ENCODE measurements at regions not wholly inside any gene's neighbourhood (a gene's known extent, or its start where the extent isn't known, plus 50 kb on each side); places are given as distances from the start of the nearest gene placed in this dataset.

DNA sequence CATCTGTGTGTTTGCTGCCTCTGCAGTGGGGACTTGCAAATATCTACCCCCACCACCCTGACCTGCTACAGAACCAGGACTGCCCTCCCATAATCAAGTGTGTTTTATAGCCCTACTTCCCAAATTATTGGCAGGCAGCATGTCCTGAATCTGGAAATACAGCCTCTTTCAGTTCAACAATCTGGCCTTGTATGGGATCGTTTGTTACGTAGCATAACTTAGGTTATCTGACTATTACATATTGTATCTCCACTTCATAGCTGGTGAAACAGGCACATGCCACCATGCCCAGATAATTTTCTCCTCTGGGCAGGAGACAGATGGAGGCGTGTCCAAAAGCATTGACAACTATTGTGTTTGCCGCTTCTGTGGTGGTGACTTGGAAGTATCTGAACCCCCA is 66.7 kb upstream of the ADGRL1 start:
- Histone ChIP-seq H3K27ac (ENCODE audit: low read depth in 2 of 2, low read length in 1 of 2) (no peak overlapping the region), H3K9me2 (no peaks in the 10 kb centered on the region), H2AFZ (ENCODE audit: low read depth) (no peak overlapping the region), H3F3A (replicated peaks; ENCODE audit: insufficient read depth) (no peaks in the 10 kb centered on the region), H3K36me3 (replicated peaks in 1 of 2; ENCODE audit: control insufficient read depth in 1 of 2, insufficient read depth in 2 of 2, low read length in 1 of 2) (no peaks in the 10 kb centered on the region), H3K79me2 (ENCODE audit: insufficient read depth) (no peaks in the 10 kb centered on the region), H3K9ac (no peak overlapping the region), H3K4me1 (ENCODE audit: control insufficient read depth in 1 of 2, insufficient read depth in 2 of 2, low read depth in 1 of 2, low read length in 1 of 2) (no peaks in the 10 kb centered on the region), H3K4me2 (no peak overlapping the region), H3K4me3 (ENCODE audit: low read depth in 2 of 2, low read length in 1 of 2) (no peak overlapping the region), H3K27me3 (ENCODE audit: insufficient read depth) (no peaks in the 10 kb centered on the region), H3K9me3 (no peaks in the 10 kb centered on the region), H4K20me1 (ENCODE audit: insufficient read depth) (no peaks in the 10 kb centered on the region)
- ChIA-PET POLR2A (no interaction called here), CTCF (interaction anchor here (1.1 to 1.4 kb wide), 2 partner anchors 55 to 76 kb away, joined by 3 to 6 read pairs; no protein-coding TSS in a partner anchor)
- DNase-seq, result no peak
- WGBS (ENCODE audit: low lambda C conversion rate), result 78% methylated on average over 4 of the region's 4 CpGs
- TF ChIP-seq GABPA (IDR thresholded peaks at IDR 0.05; ENCODE audit: low read depth) (no peak), RXRA (IDR thresholded peaks at IDR 0.05; ENCODE audit: borderline replicate concordance, low read depth) (no peak), YY1 (IDR thresholded peaks at IDR 0.05; ENCODE audit: low read depth) (no peak), NFIC (IDR thresholded peaks at IDR 0.05; ENCODE audit: borderline replicate concordance) (no peak), TAF1 (IDR thresholded peaks at IDR 0.05; ENCODE audit: borderline replicate concordance, low read depth, low read length) (no peak), REST (IDR thresholded peaks at IDR 0.05; ENCODE audit: low read depth, low read length) (no peak), POLR2AphosphoS5 (IDR thresholded peaks at IDR 0.05; ENCODE audit: low read depth, low read length) (no peak), MEF2A (IDR thresholded peaks at IDR 0.05; ENCODE audit: borderline replicate concordance, low read depth) (no peak), EZH2phosphoT487 (IDR thresholded peaks at IDR 0.05; ENCODE audit: borderline replicate concordance, low read depth) (no peak), SMC3 (IDR thresholded peaks at IDR 0.05; ENCODE audit: low read depth, low read length) (no peak), GATA2 (CRISPR knock-in tag; IDR thresholded peaks at IDR 0.05) (no peak), RFX5 (IDR thresholded peaks at IDR 0.05; ENCODE audit: low read length) (no peak), JUND (IDR thresholded peaks at IDR 0.05) (no peak)
- TF ChIP-seq, protein P1, sequence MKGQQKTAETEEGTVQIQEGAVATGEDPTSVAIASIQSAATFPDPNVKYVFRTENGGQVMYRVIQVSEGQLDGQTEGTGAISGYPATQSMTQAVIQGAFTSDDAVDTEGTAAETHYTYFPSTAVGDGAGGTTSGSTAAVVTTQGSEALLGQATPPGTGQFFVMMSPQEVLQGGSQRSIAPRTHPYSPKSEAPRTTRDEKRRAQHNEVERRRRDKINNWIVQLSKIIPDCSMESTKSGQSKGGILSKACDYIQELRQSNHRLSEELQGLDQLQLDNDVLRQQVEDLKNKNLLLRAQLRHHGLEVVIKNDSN (IDR thresholded peaks at IDR 0.05; ENCODE audit: borderline replicate concordance, low read depth), result no peak

DNA sequence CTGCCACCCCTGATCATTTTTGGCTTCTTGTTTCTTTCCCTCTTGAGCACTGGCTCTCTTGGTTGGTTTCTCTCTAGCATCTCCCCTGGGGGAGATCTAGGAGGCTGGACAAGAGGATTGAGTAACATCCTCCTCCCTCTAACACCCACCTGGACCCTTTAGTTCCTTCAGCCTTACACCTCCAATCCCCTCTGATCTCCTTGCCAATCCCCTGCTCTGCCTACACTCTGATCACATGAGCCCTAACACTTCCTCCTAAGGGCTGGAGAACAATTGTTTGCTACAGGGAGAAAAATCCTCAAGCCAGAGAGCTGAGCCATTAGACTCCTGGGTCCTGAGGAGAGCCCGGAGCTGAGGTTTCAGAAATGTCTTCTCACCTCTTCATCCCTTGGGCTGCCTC is 65.9 kb upstream of the ADGRL1 start:
- TF ChIP-seq, protein P1 (IDR thresholded peaks at IDR 0.05; ENCODE audit: borderline replicate concordance, low read depth), result no peak
- no peak for TF ChIP-seq RFX5 (IDR thresholded peaks at IDR 0.05; ENCODE audit: low read length)
- no peak for TF ChIP-seq CTCF (IDR thresholded peaks at IDR 0.05)
- TF ChIP-seq REST (IDR thresholded peaks at IDR 0.05; ENCODE audit: low read depth, low read length), result no peak
- TF ChIP-seq FOXJ3 (CRISPR knock-in tag; IDR thresholded peaks at IDR 0.05), result no peak
- Histone ChIP-seq H3F3A (replicated peaks; ENCODE audit: insufficient read depth) (no peaks in the 10 kb centered on the region), H3K9me3 (no peaks in the 10 kb centered on the region), H3K27me3 (ENCODE audit: insufficient read depth) (no peaks in the 10 kb centered on the region), H3K4me2 (no peak overlapping the region), H3K9ac (no peak overlapping the region), H3K4me1 (ENCODE audit: control insufficient read depth in 1 of 2, insufficient read depth in 2 of 2, low read depth in 1 of 2, low read length in 1 of 2) (no peaks in the 10 kb centered on the region), H3K27ac (ENCODE audit: low read depth in 2 of 2, low read length in 1 of 2) (no peak overlapping the region), H3K4me3 (ENCODE audit: low read depth in 2 of 2, low read length in 1 of 2) (no peak overlapping the region), H4K20me1 (ENCODE audit: insufficient read depth) (no peaks in the 10 kb centered on the region), H3K79me2 (ENCODE audit: insufficient read depth) (no peaks in the 10 kb centered on the region), H3K9me2 (no peaks in the 10 kb centered on the region), H2AFZ (ENCODE audit: low read depth) (no peak overlapping the region), H3K36me3 (replicated peaks in 1 of 2; ENCODE audit: control insufficient read depth in 1 of 2, insufficient read depth in 2 of 2, low read length in 1 of 2) (no peaks in the 10 kb centered on the region)
- CTCF ChIA-PET, result interaction anchor here (1.1 to 1.4 kb wide), 2 partner anchors 55 to 77 kb away, joined by 3 to 6 read pairs; no protein-coding TSS in a partner anchor
- POLR2A ChIA-PET, result no interaction called here
- 78% methylated on average over 1 of the region's 1 CpG for WGBS (ENCODE audit: low lambda C conversion rate)
- no peak for DNase-seq

All from SK-N-SH (cell line).